ENCODE measurements at regions not wholly inside any gene's neighbourhood (a gene's known extent, or its start where the extent isn't known, plus 50 kb on each side); places are given as distances from the start of the nearest gene placed in this dataset.

GRCh38 chr17:12358477-12358876 is 307.2 kb upstream of the MYOCD start:
- no peaks in the 10 kb centered on the region; the same call in 1 of the 2 replicates for H3K27me3 Mint-ChIP-seq (ENCODE audit: low read depth)
- no peak overlapping the region for H3K27ac Mint-ChIP-seq
- ATAC-seq (no peak), DNase-seq (ENCODE audit: low spot score) (no peak)
- H3K4me1 Mint-ChIP-seq, result peaks cover 14% of the 10 kb centered on the region
- ChIA-PET CTCF (interaction anchor here (1.4 to 1.7 kb wide), 2 partner anchors 16 to 187 kb away, joined by 6 to 7 read pairs; no protein-coding TSS in a partner anchor), POLR2A (no interaction called here)
- peaks cover 24% of the 10 kb centered on the region for H3K9me3 Mint-ChIP-seq
- TF ChIP-seq NFYB (CRISPR knock-in tag; conservative IDR thresholded peaks at IDR 0.05; ENCODE audit: low read depth) (no peak), PREB (CRISPR knock-in tag; IDR thresholded peaks at IDR 0.05; ENCODE audit: borderline replicate concordance) (no peak)
- H3K36me3 Mint-ChIP-seq, result peaks cover 5% of the 10 kb centered on the region
- H3K4me3 Mint-ChIP-seq, result no peak overlapping the region

- Mint-ChIP-seq H3K27me3 (ENCODE audit: low read depth) (no peaks in the 10 kb centered on the region; the same call in 1 of the 2 replicates), H3K9me3 (peaks cover 24% of the 10 kb centered on the region), H3K4me1 (peaks cover 14% of the 10 kb centered on the region), H3K4me3 (no peak overlapping the region), H3K36me3 (peaks cover 11% of the 10 kb centered on the region), H3K27ac (0 out of 2 replicates have a peak overlapping the region, but pooled peaks have one; percentile 33)
- TF ChIP-seq GTF2I (CRISPR knock-in tag; conservative IDR thresholded peaks at IDR 0.05), result no peak
- no peak for TF ChIP-seq E2F1 (CRISPR knock-in tag; IDR thresholded peaks at IDR 0.05)
- no peak for TF ChIP-seq TP53 (CRISPR knock-in tag; IDR thresholded peaks at IDR 0.05)
- TF ChIP-seq CREB1 (CRISPR knock-in tag; IDR thresholded peaks at IDR 0.05), result no peak
- no peak for TF ChIP-seq ZNF263 (CRISPR knock-in tag; IDR thresholded peaks at IDR 0.05; ENCODE audit: low read depth)
- no peak for TF ChIP-seq ZNF512 (CRISPR knock-in tag; IDR thresholded peaks at IDR 0.05; ENCODE audit: borderline replicate concordance)
- no peak for TF ChIP-seq ZSCAN18 (CRISPR knock-in tag; IDR thresholded peaks at IDR 0.05)
- no peak for TF ChIP-seq E2F4 (CRISPR knock-in tag; IDR thresholded peaks at IDR 0.05; ENCODE audit: borderline replicate concordance, low read depth)
- no peak for TF ChIP-seq SP1 (CRISPR knock-in tag; conservative IDR thresholded peaks at IDR 0.05)
- no peak for TF ChIP-seq PRDM15 (CRISPR knock-in tag; IDR thresholded peaks at IDR 0.05)
- TF ChIP-seq MLX (CRISPR knock-in tag; IDR thresholded peaks at IDR 0.05), result no peak
- TF ChIP-seq ZNF425 (CRISPR knock-in tag; conservative IDR thresholded peaks at IDR 0.05), result no peak
- ATAC-seq, result no peak
- ChIA-PET CTCF (interaction anchor here (1.0 to 1.7 kb wide), 2 partner anchors 20 to 183 kb away, joined by 3 to 6 read pairs; no protein-coding TSS in a partner anchor), POLR2A (no interaction called here)
- DNase-seq (ENCODE audit: low spot score), result no peak
These were observed 302.7 kb upstream of the MYOCD start for GRCh38 chr17:12362853-12363455.

Data from WTC11 (cell line).